Loucy (cell line): ENCODE measurements at regions not wholly inside any gene's neighbourhood (a gene's known extent, or its start where the extent isn't known, plus 50 kb on each side); places are given as distances from the start of the nearest gene placed in this dataset.

ENCODE experiments used
- H2AFZ ChIP-seq: fragments of 200-600 bp; sonication (generic); 2 replicates; pipeline ENCODE4 v1.6.0; 2016; ENCODE audit warnings: antibody characterized with exemption, mild to moderate bottlenecking, low read length, moderate library complexity
- H3F3A ChIP-seq: fragments of 200-600 bp; 2 replicates; pipeline ENCODE4 v1.6.0; 2016; ENCODE audit warnings: antibody characterized with exemption, low read depth, mild to moderate bottlenecking
- H3K27me3 ChIP-seq: fragments of 200-600 bp; sonication (generic); 2 replicates; pipeline ENCODE4 v1.6.1; 2014; ENCODE audit warnings: low read length, mild to moderate bottlenecking; ENCODE audit not compliant: insufficient read depth, poor library complexity, severe bottlenecking
- H3K36me3 ChIP-seq: fragments of 200-600 bp; sonication (generic); 2 replicates; pipeline ENCODE4 v1.6.1; 2016; ENCODE audit warnings: low read length; ENCODE audit not compliant: insufficient read depth
- H3K4me1 ChIP-seq: fragments of 200-600 bp; sonication (generic); 2 replicates; pipeline ENCODE4 v1.5.1; 2014; ENCODE audit warnings: low read length, mild to moderate bottlenecking; ENCODE audit not compliant: insufficient read depth, poor library complexity, severe bottlenecking
- H3K4me2 ChIP-seq: fragments of 200-600 bp; sonication (generic); 2 replicates; pipeline ENCODE4 v1.6.0; 2014; ENCODE audit warnings: antibody characterized with exemption, low read length, low read depth, mild to moderate bottlenecking; ENCODE audit not compliant: poor library complexity, severe bottlenecking
- H3K4me3 ChIP-seq: fragments of 200-600 bp; sonication (generic); 2 replicates; pipeline ENCODE4 v1.5.1; 2014; ENCODE audit warnings: low read length, mild to moderate bottlenecking, mixed read lengths; ENCODE audit not compliant: poor library complexity, severe bottlenecking
- H3K79me2 ChIP-seq: fragments of 200-600 bp; sonication (generic); 2 replicates; pipeline ENCODE4 v1.6.1; 2014; ENCODE audit warnings: low read length; ENCODE audit not compliant: insufficient read depth
- H3K9ac ChIP-seq: fragments of 200-600 bp; sonication (generic); 2 replicates; pipeline ENCODE4 v1.6.0; 2014; ENCODE audit warnings: mild to moderate bottlenecking, low read depth, low read length, moderate library complexity; ENCODE audit not compliant: poor library complexity, severe bottlenecking
- H3K9me2 ChIP-seq: fragments of 200-600 bp; sonication (generic); replicated peaks from 2 replicates; pipeline ENCODE4 v1.6.1; 2016; ENCODE audit warnings: low read depth, low read length, mixed read lengths
- H3K9me3 ChIP-seq: fragments of 200-600 bp; sonication (generic); 2 replicates; pipeline ENCODE4 v1.6.1; 2014; ENCODE audit warnings: mild to moderate bottlenecking, antibody characterized with exemption, low read length, low read depth; ENCODE audit not compliant: insufficient read depth
- H4K20me1 ChIP-seq: fragments of 200-600 bp; sonication (generic); 2 replicates; pipeline ENCODE4 v1.6.0; 2014; ENCODE audit warnings: antibody characterized with exemption, low read length, mild to moderate bottlenecking; ENCODE audit not compliant: insufficient read depth, poor library complexity, severe bottlenecking
- CTCF ChIP-seq: fragments of 200-600 bp; sonication (generic); conservative IDR thresholded peaks from 2 replicates; pipeline ENCODE4 v1.5.1; 2014; ENCODE audit warnings: mild to moderate bottlenecking, antibody characterized with exemption, low read length
- EZH2phosphoT487 ChIP-seq: fragments of 200-600 bp; IDR thresholded peaks from 2 replicates; pipeline ENCODE4 v1.6.1; 2018; ENCODE audit warnings: antibody characterized with exemption, mild to moderate bottlenecking, moderate library complexity, borderline replicate concordance

DNA sequence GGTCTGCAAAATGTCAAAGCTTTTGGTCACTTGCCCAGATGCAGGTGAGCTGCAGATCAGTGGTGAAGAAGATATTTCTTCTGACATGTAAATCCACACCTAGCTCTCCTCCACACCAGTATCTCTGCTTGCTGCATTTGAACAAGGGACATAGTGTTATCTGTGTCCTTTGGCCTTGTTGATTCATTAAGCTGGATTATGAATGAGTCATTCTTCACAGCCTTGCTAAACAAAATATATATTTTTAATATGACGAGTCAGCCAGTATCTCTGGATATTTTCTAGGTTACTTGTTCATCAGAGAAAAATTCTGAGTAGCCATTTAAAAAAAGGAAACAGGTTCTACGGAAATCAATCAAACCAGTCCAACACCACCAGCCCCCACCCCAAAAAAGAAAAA lies 190.6 kb upstream of the ADAMTS9 start:
- no peaks in the 10 kb centered on the region for H3K4me1 ChIP-seq
- H2AFZ ChIP-seq, result no peak overlapping the region
- no peak for TF ChIP-seq EZH2phosphoT487
- no peak for TF ChIP-seq CTCF
- no peaks in the 10 kb centered on the region for H3K9me2 ChIP-seq
- no peak overlapping the region for H3K4me3 ChIP-seq
- no peaks in the 10 kb centered on the region for H3K36me3 ChIP-seq
- H3K27me3 ChIP-seq, result no peaks in the 10 kb centered on the region
- no peaks in the 10 kb centered on the region for H3F3A ChIP-seq
- H3K9me3 ChIP-seq, result peaks cover 6% of the 10 kb centered on the region; the same call in 1 of the 2 replicates
- H3K4me2 ChIP-seq, result no peak overlapping the region
- H4K20me1 ChIP-seq, result no peaks in the 10 kb centered on the region
- no peaks in the 10 kb centered on the region for H3K79me2 ChIP-seq
- H3K9ac ChIP-seq, result no peak overlapping the region

GRCh38 chr3:64873400-64873799 lies 185.6 kb upstream of the ADAMTS9 start:
- H2AFZ ChIP-seq, result no peak overlapping the region
- no peaks in the 10 kb centered on the region for H3K27me3 ChIP-seq
- no peaks in the 10 kb centered on the region for H3K36me3 ChIP-seq
- TF ChIP-seq CTCF (no peak), EZH2phosphoT487 (no peak)
- H3K9me3 ChIP-seq, result no peaks in the 10 kb centered on the region
- no peaks in the 10 kb centered on the region for H3K9me2 ChIP-seq
- no peak overlapping the region for H3K9ac ChIP-seq
- H3K79me2 ChIP-seq, result no peaks in the 10 kb centered on the region
- H3F3A ChIP-seq, result no peaks in the 10 kb centered on the region
- no peaks in the 10 kb centered on the region for H4K20me1 ChIP-seq
- H3K4me1 ChIP-seq, result no peaks in the 10 kb centered on the region
- H3K4me3 ChIP-seq, result no peak overlapping the region
- H3K4me2 ChIP-seq, result no peak overlapping the region

GRCh38 chr3:64872345-64872744 lies 184.5 kb upstream of the ADAMTS9 start:
- H3K4me1 ChIP-seq, result no peaks in the 10 kb centered on the region
- no peak overlapping the region for H3K4me2 ChIP-seq
- H3K9ac ChIP-seq, result no peak overlapping the region
- no peak overlapping the region for H2AFZ ChIP-seq
- no peaks in the 10 kb centered on the region for H3K9me2 ChIP-seq
- H3K36me3 ChIP-seq, result no peaks in the 10 kb centered on the region
- no peaks in the 10 kb centered on the region for H3K27me3 ChIP-seq
- no peaks in the 10 kb centered on the region for H4K20me1 ChIP-seq
- no peak overlapping the region for H3K4me3 ChIP-seq
- no peaks in the 10 kb centered on the region for H3K9me3 ChIP-seq
- TF ChIP-seq EZH2phosphoT487 (no peak), CTCF (no peak)
- no peaks in the 10 kb centered on the region for H3K79me2 ChIP-seq
- H3F3A ChIP-seq, result no peaks in the 10 kb centered on the region
